A549 (cell line): ENCODE measurements at regions not wholly inside any gene's neighbourhood (a gene's known extent, or its start where the extent isn't known, plus 50 kb on each side); places are given as distances from the start of the nearest gene placed in this dataset.

ENCODE experiments used
- ATAC-seq, 2 experiments: fragments of 200-7000 bp in 1 of 2; fragments of >200 bp in 1 of 2; cut with Nextera tagmentation in 1 of 2; cut with Tn5 transposase in 1 of 2; 3 replicates each; pipeline versions ENCODE4 v1.8.0 to v1.9.1; 2018 to 2020; ENCODE audit warnings: mild to moderate bottlenecking in 1 of 2, moderate library complexity in 1 of 2
- CTCF ChIA-PET: fragments of 300-600 bp; sonication (Branson Sonifier 250); formaldehyde crosslinking; extraction: SDS; loops from one replicate; lab custom pipeline; 2021; ENCODE audit warnings: antibody characterized with exemption, inconsistent platforms; lab: Yijun Ruan, JAX
- POLR2A ChIA-PET: fragments of 350-600 bp; formaldehyde crosslinking; extraction: SDS; loops from one replicate; lab custom pipeline; 2021; ENCODE audit warnings: antibody characterized with exemption, inconsistent platforms; lab: Yijun Ruan, JAX
- DNase-seq, 2 experiments: peaks; one replicate each; pipeline versions ENCODE4 v3.0.0 to v3.0.0-alpha.2; 2011 to 2016; ENCODE audit warnings: low read depth in 1 of 2, low spot score in 1 of 2
- FAIRE-seq: peaks from 2 replicates; lab custom pipeline; 2011; peaks lifted over from hg19 to GRCh38; lab: Jason Lieb, UNC
- H3K27ac ChIP-seq, 2 experiments: fragments of >200 bp; sonication (Bioruptor Twin); formaldehyde crosslinking; 3 replicates each; pipeline ENCODE4 v1.5.1; 2016 to 2017
- H3K4me1 ChIP-seq: fragments of >200 bp; sonication (Bioruptor Twin); formaldehyde crosslinking; 3 replicates; pipeline ENCODE4 v1.6.1; 2016
- H3K4me2 ChIP-seq: fragments of >200 bp; sonication (Bioruptor Twin); formaldehyde crosslinking; 3 replicates; pipeline ENCODE4 v1.6.1; 2016
- H3K4me3 ChIP-seq: fragments of >200 bp; sonication (Bioruptor Twin); formaldehyde crosslinking; 3 replicates; pipeline ENCODE4 v1.5.1; 2016
- H3K9me3 ChIP-seq: fragments of >200 bp; sonication (Bioruptor Twin); formaldehyde crosslinking; 3 replicates; pipeline ENCODE4 v1.6.1; 2016
- CHD4 ChIP-seq: fragments of 200-600 bp; sonication (generic); IDR thresholded peaks from 2 replicates; pipeline ENCODE4 v1.6.1; 2016; ENCODE audit warnings: antibody characterized with exemption, mild to moderate bottlenecking, borderline replicate concordance
- CTCF ChIP-seq: fragments of >200 bp; sonication (Bioruptor Twin); formaldehyde crosslinking; IDR thresholded peaks from 3 replicates; pipeline ENCODE4 v1.5.1; 2016
- FOSL2 ChIP-seq, 2 experiments: fragments of 450-650 bp in 1 of 2; fragments of >200 bp in 1 of 2; sonication (Bioruptor Twin) in 1 of 2; formaldehyde crosslinking; IDR thresholded peaks; 2 replicates each; pipeline versions ENCODE4 v1.5.0 to v1.6.1; 2016 to 2020; ENCODE audit warnings: mild to moderate bottlenecking in 1 of 2, moderate library complexity in 1 of 2
- GATA3 ChIP-seq: IDR thresholded peaks from 2 replicates; pipeline ENCODE4 v1.6.1; 2012; ENCODE audit warnings: borderline replicate concordance
- HEYL ChIP-seq: fragments of 250-450 bp; sonication (Bioruptor Pico); IDR thresholded peaks from 2 replicates; pipeline ENCODE4 v1.8.0; 2021; ENCODE audit warnings: mild to moderate bottlenecking, moderate library complexity
- HOXB5 ChIP-seq: fragments of 250-450 bp; sonication (Bioruptor Pico); IDR thresholded peaks from 2 replicates; pipeline ENCODE4 v1.5.0; 2020; ENCODE audit warnings: mild to moderate bottlenecking, moderate library complexity
- JUN ChIP-seq, 2 experiments: fragments of >200 bp; sonication (Bioruptor Twin); formaldehyde crosslinking; IDR thresholded peaks; 2 replicates in 1 of 2; 3 replicates in 1 of 2; pipeline ENCODE4 v1.6.1; 2016 to 2017
- KDM5A ChIP-seq: fragments of 200-600 bp; sonication (generic); IDR thresholded peaks from 2 replicates; pipeline ENCODE4 v1.6.1; 2016; ENCODE audit warnings: antibody characterized with exemption, mild to moderate bottlenecking
- MAFK ChIP-seq: fragments of 450-650 bp; IDR thresholded peaks from 2 replicates; pipeline ENCODE4 v1.6.1; 2014; ENCODE audit not compliant: partially characterized antibody
- MAZ ChIP-seq: fragments of 150-350 bp; IDR thresholded peaks from 2 replicates; pipeline ENCODE4 v1.6.1; 2014; ENCODE audit warnings: antibody characterized with exemption, low read depth, low read length, borderline replicate concordance
- MYC ChIP-seq: IDR thresholded peaks from 2 replicates; pipeline ENCODE4 v1.6.1; 2012; ENCODE audit warnings: mild to moderate bottlenecking, inconsistent platforms, low read length, improper control_type of control experiment, borderline replicate concordance
- NPAS2 ChIP-seq: fragments of 250-450 bp; sonication (Bioruptor Pico); IDR thresholded peaks from 2 replicates; pipeline ENCODE4 v1.8.0; 2022; ENCODE audit warnings: mild to moderate bottlenecking, moderate library complexity, borderline replicate concordance
- NR3C1 ChIP-seq: fragments of >200 bp; sonication (Bioruptor Twin); formaldehyde crosslinking; IDR thresholded peaks from 3 replicates; pipeline ENCODE4 v1.6.1; 2017
- PHF8 ChIP-seq: fragments of 200-600 bp; sonication (generic); IDR thresholded peaks from 2 replicates; pipeline ENCODE4 v1.6.1; 2016; ENCODE audit warnings: low read depth, mild to moderate bottlenecking, antibody characterized with exemption, moderate library complexity, borderline replicate concordance
- POLR2A ChIP-seq: IDR thresholded peaks from 2 replicates; pipeline ENCODE4 v1.6.1; 2012; ENCODE audit warnings: mild to moderate bottlenecking, low read length
- POLR2AphosphoS2 ChIP-seq: conservative IDR thresholded peaks from 2 replicates; pipeline ENCODE4 v1.6.1; 2012; ENCODE audit warnings: low read length, improper control_type of control experiment, inconsistent platforms
- RARB ChIP-seq: fragments of 250-450 bp; sonication (Bioruptor Pico); IDR thresholded peaks from 2 replicates; pipeline ENCODE4 v1.8.0; 2021; ENCODE audit warnings: mild to moderate bottlenecking, moderate library complexity
- SMC3 ChIP-seq: fragments of >200 bp; sonication (Bioruptor Twin); formaldehyde crosslinking; IDR thresholded peaks from 3 replicates; pipeline ENCODE4 v1.6.1; 2018; ENCODE audit warnings: inconsistent platforms
- SREBF2 ChIP-seq: fragments of 450-650 bp; IDR thresholded peaks from 2 replicates; pipeline ENCODE4 v1.6.1; 2014; ENCODE audit warnings: mild to moderate bottlenecking, moderate library complexity
- ZC3H11A ChIP-seq: fragments of 450-650 bp; IDR thresholded peaks from 2 replicates; pipeline ENCODE4 v1.6.1; 2014; ENCODE audit warnings: antibody characterized with exemption, mild to moderate bottlenecking
- ZSCAN20 ChIP-seq: fragments of 250-450 bp; sonication (Bioruptor Pico); IDR thresholded peaks from 2 replicates; pipeline ENCODE4 v1.8.0; 2022; ENCODE audit warnings: mild to moderate bottlenecking, moderate library complexity
- WGBS: methylation state at CpG from one replicate; pipeline ENCODE4 v1.1.6; 2017; ENCODE audit errors: missing lambda C conversion rate; 5-methylcytosine and 5-hydroxymethylcytosine counted together
- TF ChIP-seq, protein P1 (sequence below): fragments of 250-450 bp; sonication (Bioruptor Pico); IDR thresholded peaks from 2 replicates; pipeline ENCODE4 v1.5.0; 2021; ENCODE audit warnings: mild to moderate bottlenecking, moderate library complexity, borderline replicate concordance
- TF ChIP-seq, protein P2 (sequence below): fragments of >200 bp; sonication (Bioruptor Twin); formaldehyde crosslinking; IDR thresholded peaks from 3 replicates; pipeline ENCODE4 v1.6.1; 2016
- TF ChIP-seq, protein P3 (sequence below): fragments of 450-650 bp; IDR thresholded peaks from 2 replicates; pipeline ENCODE4 v1.6.1; 2014; ENCODE audit warnings: antibody characterized with exemption
- TF ChIP-seq, protein P4 (sequence below): fragments of 150-350 bp; IDR thresholded peaks from 2 replicates; pipeline ENCODE4 v1.6.1; 2014; ENCODE audit warnings: low read depth, mild to moderate bottlenecking, low read length
- TF ChIP-seq, protein P5 (sequence below): IDR thresholded peaks from 2 replicates; pipeline ENCODE4 v1.6.1; 2012; ENCODE audit warnings: low read depth, borderline replicate concordance

GRCh38 chr7:46189255-46189790 lies 268.3 kb upstream of the IGFBP3 start:
- Histone ChIP-seq H3K4me2 (no peak overlapping the region), H3K4me3 (no peak overlapping the region), H3K4me1 (no peaks in the 10 kb centered on the region), H3K27ac (no peak overlapping the region), H3K9me3 (no peaks in the 10 kb centered on the region)
- FAIRE-seq (no peak), ATAC-seq (no peak), DNase-seq (no peak)
- WGBS = 66% methylated on average over 4 of the region's 4 CpGs
- no peak for TF ChIP-seq ZC3H11A
- TF ChIP-seq HEYL (CRISPR knock-in tag) = no peak
- TF ChIP-seq MAZ = no peak
- TF ChIP-seq, protein P1, sequence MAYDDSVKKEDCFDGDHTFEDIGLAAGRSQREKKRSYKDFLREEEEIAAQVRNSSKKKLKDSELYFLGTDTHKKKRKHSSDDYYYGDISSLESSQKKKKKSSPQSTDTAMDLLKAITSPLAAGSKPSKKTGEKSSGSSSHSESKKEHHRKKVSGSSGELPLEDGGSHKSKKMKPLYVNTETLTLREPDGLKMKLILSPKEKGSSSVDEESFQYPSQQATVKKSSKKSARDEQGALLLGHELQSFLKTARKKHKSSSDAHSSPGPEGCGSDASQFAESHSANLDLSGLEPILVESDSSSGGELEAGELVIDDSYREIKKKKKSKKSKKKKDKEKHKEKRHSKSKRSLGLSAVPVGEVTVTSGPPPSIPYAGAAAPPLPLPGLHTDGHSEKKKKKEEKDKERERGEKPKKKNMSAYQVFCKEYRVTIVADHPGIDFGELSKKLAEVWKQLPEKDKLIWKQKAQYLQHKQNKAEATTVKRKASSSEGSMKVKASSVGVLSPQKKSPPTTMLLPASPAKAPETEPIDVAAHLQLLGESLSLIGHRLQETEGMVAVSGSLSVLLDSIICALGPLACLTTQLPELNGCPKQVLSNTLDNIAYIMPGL (CRISPR knock-in tag) = no peak
- no peak for TF ChIP-seq HOXB5 (CRISPR knock-in tag)
- TF ChIP-seq POLR2A = no peak
- no peak for TF ChIP-seq POLR2AphosphoS2
- TF ChIP-seq JUN (IDR thresholded peaks at IDR 0.05) = no peak
- TF ChIP-seq RARB = no peak
- TF ChIP-seq, protein P2, sequence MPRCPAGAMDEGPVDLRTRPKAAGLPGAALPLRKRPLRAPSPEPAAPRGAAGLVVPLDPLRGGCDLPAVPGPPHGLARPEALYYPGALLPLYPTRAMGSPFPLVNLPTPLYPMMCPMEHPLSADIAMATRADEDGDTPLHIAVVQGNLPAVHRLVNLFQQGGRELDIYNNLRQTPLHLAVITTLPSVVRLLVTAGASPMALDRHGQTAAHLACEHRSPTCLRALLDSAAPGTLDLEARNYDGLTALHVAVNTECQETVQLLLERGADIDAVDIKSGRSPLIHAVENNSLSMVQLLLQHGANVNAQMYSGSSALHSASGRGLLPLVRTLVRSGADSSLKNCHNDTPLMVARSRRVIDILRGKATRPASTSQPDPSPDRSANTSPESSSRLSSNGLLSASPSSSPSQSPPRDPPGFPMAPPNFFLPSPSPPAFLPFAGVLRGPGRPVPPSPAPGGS = no peak
- TF ChIP-seq, protein P3, sequence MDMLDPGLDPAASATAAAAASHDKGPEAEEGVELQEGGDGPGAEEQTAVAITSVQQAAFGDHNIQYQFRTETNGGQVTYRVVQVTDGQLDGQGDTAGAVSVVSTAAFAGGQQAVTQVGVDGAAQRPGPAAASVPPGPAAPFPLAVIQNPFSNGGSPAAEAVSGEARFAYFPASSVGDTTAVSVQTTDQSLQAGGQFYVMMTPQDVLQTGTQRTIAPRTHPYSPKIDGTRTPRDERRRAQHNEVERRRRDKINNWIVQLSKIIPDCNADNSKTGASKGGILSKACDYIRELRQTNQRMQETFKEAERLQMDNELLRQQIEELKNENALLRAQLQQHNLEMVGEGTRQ = no peak
- TF ChIP-seq SMC3 = no peak
- no peak for TF ChIP-seq SREBF2
- POLR2A ChIA-PET = no interaction called here
- CTCF ChIA-PET = no interaction called here

GRCh38 chr7:46186131-46186530 lies 265.1 kb upstream of the IGFBP3 start:
- POLR2A ChIA-PET = no interaction called here
- Histone ChIP-seq H3K4me2 (no peak overlapping the region), H3K9me3 (no peaks in the 10 kb centered on the region), H3K27ac (no peak overlapping the region), H3K4me1 (no peaks in the 10 kb centered on the region), H3K4me3 (no peak overlapping the region)
- TF ChIP-seq MAFK (no peak), NR3C1 (no peak), SMC3 (no peak), NPAS2 (CRISPR knock-in tag) (no peak), ZSCAN20 (CRISPR knock-in tag) (no peak), HEYL (CRISPR knock-in tag) (no peak), MYC (no peak), POLR2A (no peak), FOSL2 (IDR thresholded peaks at IDR 0.05) (no peak), FOSL2 (CRISPR knock-in tag; IDR thresholded peaks at IDR 0.05) (no peak), JUN (IDR thresholded peaks at IDR 0.05) (no peak), CTCF (no peak), PHF8 (no peak), GATA3 (no peak), HOXB5 (CRISPR knock-in tag) (no peak), CHD4 (no peak), RARB (no peak), KDM5A (no peak)
- TF ChIP-seq, protein P4, sequence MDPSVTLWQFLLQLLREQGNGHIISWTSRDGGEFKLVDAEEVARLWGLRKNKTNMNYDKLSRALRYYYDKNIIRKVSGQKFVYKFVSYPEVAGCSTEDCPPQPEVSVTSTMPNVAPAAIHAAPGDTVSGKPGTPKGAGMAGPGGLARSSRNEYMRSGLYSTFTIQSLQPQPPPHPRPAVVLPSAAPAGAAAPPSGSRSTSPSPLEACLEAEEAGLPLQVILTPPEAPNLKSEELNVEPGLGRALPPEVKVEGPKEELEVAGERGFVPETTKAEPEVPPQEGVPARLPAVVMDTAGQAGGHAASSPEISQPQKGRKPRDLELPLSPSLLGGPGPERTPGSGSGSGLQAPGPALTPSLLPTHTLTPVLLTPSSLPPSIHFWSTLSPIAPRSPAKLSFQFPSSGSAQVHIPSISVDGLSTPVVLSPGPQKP = no peak
- TF ChIP-seq, protein P5, sequence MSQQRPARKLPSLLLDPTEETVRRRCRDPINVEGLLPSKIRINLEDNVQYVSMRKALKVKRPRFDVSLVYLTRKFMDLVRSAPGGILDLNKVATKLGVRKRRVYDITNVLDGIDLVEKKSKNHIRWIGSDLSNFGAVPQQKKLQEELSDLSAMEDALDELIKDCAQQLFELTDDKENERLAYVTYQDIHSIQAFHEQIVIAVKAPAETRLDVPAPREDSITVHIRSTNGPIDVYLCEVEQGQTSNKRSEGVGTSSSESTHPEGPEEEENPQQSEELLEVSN = no peak
- DNase-seq (no peak), FAIRE-seq (no peak), ATAC-seq (no peak)
- WGBS = 74% methylated on average over 1 of the region's 1 CpG
- CTCF ChIA-PET = interaction anchor here (1.5 kb wide), 1 partner anchor 263 kb away, joined by 5 read pairs; no protein-coding TSS in a partner anchor
